ENCODE measurements at regions not wholly inside any gene's neighbourhood (a gene's known extent, or its start where the extent isn't known, plus 50 kb on each side); places are given as distances from the start of the nearest gene placed in this dataset.
"Not testable (repeated sequence)": the region's sequence is repeated elsewhere in the genome, so short reads cannot be mapped to it uniquely, and the experiment has no call there.

GRCh38 chr1:148261684-148262083, 109.6 kb upstream of the NBPF11 start:
- not testable (repeated sequence) for H3K36me3 Mint-ChIP-seq (ENCODE audit: low read depth); H3K27ac Mint-ChIP-seq; H3K9me3 Mint-ChIP-seq; H3K27me3 Mint-ChIP-seq; H3K4me3 Mint-ChIP-seq; DNase-seq
- peaks cover 23% of the 10 kb centered on the region for H3K4me1 Mint-ChIP-seq (ENCODE audit: low read depth)

DNA sequence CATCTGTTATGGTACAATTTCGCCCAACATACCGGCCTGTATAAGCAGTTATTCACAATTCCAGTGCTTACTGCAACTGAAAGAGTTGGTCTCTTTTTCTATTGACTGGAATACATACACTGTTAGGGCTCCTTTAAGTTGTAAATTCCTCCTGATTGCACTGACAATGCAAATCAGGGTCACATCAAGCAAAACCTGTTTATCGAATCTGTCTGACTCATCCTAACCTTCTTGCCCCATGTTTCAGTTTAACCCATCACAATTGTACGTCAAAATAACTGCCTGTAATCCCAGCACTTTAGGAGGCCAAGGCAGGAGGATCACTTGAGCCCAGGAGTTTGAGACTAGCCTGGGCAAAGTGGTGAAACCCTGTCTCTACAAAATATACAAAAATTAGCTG, 105.8 kb upstream of the NBPF11 start:
- peaks cover 11% of the 10 kb centered on the region for H3K4me1 Mint-ChIP-seq (ENCODE audit: low read depth)
- H3K4me3 Mint-ChIP-seq; DNase-seq; H3K9me3 Mint-ChIP-seq; H3K27ac Mint-ChIP-seq; H3K27me3 Mint-ChIP-seq; H3K36me3 Mint-ChIP-seq (ENCODE audit: low read depth): not testable (repeated sequence)

DNA sequence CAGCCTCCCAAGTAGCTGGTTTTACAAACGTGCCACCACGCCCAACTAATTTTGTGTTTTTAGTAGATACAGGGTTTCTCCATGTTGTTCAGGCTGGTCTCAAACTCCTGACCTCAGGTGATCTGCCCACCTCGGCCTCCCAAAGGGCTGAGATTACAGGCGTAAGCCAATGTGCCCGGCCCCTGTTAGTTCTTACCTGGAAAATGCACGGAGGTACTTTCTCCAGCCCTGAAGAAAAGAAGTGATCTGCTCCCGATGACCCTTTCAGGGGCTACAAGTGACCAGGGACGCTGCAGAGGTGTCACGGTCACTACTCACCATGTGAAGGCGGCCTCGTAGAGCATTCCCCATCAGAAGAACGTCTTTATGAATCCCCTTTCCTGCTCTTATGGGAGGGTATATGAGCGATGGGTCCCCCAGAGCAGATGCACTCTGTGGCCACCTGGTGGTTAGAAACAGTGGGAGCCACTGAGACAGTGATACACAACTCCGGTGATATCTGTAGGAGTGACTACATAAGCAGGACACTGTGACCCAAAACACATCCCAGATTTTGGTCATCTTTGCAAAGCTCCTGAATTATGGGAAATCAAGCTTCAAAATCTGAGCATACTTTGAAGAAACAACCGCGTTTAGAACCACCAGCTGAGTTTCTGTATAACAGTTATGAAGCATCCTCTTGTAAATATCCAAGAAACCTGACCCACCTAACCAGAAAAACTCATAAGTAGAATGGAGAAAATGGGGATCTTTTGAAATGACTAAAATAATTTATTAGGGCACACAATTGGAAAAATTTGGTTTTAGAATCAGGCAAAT, 102.7 kb upstream of the NBPF11 start:
- not testable (repeated sequence) for H3K4me1 Mint-ChIP-seq (ENCODE audit: low read depth); H3K36me3 Mint-ChIP-seq (ENCODE audit: low read depth); H3K27ac Mint-ChIP-seq; H3K9me3 Mint-ChIP-seq; H3K27me3 Mint-ChIP-seq; H3K4me3 Mint-ChIP-seq
- DNase-seq, result peak; percentile 46

DNA sequence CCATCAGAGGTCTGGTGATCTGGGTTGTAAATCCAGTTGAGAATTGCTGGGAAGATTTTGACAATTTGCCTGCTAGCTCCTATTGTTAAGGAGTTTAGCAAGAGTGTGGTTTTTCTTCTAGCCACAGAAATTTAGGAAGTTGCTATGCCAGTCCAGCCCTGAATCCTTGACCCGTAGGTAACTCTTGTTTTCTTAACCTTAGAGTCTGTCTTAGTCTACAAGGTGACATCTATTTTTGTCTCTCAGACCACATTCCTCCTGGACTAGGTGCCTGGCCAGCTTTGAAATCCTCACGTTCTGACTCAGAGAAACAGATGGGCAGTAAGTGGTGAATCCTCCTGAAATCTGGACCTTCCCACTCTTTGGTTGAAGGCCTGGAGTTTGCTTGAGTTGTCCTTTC, 101.7 kb upstream of the NBPF11 start:
- not testable (repeated sequence) for H3K36me3 Mint-ChIP-seq (ENCODE audit: low read depth); H3K4me3 Mint-ChIP-seq; H3K27me3 Mint-ChIP-seq; H3K9me3 Mint-ChIP-seq; DNase-seq; H3K27ac Mint-ChIP-seq; H3K4me1 Mint-ChIP-seq (ENCODE audit: low read depth)

- H3K27me3 Mint-ChIP-seq; H3K4me3 Mint-ChIP-seq; H3K36me3 Mint-ChIP-seq (ENCODE audit: low read depth); H3K27ac Mint-ChIP-seq; DNase-seq; H3K9me3 Mint-ChIP-seq; H3K4me1 Mint-ChIP-seq (ENCODE audit: low read depth): not testable (repeated sequence)
These were observed 96.7 kb upstream of the NBPF11 start for GRCh38 chr1:148248798-148249197.

GRCh38 chr1:148246258-148246861, 94.3 kb upstream of the NBPF11 start:
- not testable (repeated sequence) for DNase-seq; H3K27me3 Mint-ChIP-seq; H3K27ac Mint-ChIP-seq; H3K4me3 Mint-ChIP-seq; H3K36me3 Mint-ChIP-seq (ENCODE audit: low read depth); H3K9me3 Mint-ChIP-seq; H3K4me1 Mint-ChIP-seq (ENCODE audit: low read depth)

DNA sequence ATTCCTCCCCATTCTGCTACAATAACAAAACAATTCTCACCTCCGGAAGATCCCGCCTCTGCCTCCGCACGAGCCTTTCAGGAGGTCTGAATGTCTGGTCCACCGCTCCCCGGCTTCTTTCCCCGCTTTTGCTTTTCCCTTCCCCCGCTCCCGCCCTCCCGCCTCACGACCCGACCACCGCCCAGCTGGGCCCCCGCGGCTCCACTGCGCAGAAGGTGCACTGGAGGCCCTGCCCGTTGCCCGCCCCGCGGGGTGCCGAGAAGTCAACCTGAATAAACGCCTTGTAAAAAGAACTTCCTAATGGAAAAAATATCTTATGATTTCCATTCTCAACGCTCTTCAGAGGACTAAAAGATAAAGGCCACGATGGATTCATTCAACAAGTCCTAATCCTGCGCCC, 93.8 kb upstream of the NBPF11 start:
- not testable (repeated sequence) for H3K27ac Mint-ChIP-seq; DNase-seq; H3K4me1 Mint-ChIP-seq (ENCODE audit: low read depth); H3K4me3 Mint-ChIP-seq; H3K27me3 Mint-ChIP-seq; H3K36me3 Mint-ChIP-seq (ENCODE audit: low read depth); H3K9me3 Mint-ChIP-seq

DNA sequence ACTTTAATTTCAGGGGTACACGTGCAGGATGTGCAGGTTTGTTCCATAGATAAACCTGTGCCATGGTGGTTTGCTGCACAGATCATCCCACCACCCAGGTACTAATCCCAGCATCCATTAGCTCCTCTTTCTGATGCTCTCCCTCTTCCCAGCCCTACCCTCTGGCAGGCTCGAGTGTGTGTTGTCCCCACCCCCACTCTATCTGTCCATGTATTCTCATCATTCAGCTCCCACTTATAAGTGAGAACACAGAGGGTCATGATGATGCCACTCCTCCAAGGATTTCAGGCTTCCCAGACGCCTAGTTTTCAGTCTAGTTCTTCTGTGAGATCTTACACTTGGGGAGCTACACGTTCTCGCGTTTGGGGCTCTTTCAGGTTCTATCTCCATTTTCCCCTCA, 93.4 kb upstream of the NBPF11 start:
- not testable (repeated sequence) for H3K36me3 Mint-ChIP-seq (ENCODE audit: low read depth); H3K9me3 Mint-ChIP-seq; H3K4me1 Mint-ChIP-seq (ENCODE audit: low read depth); H3K27me3 Mint-ChIP-seq; H3K27ac Mint-ChIP-seq; DNase-seq; H3K4me3 Mint-ChIP-seq

GRCh38 chr1:148233250-148233649, 81.2 kb upstream of the NBPF11 start:
- not testable (repeated sequence) for H3K4me1 Mint-ChIP-seq (ENCODE audit: low read depth); H3K36me3 Mint-ChIP-seq (ENCODE audit: low read depth); H3K9me3 Mint-ChIP-seq; H3K4me3 Mint-ChIP-seq; DNase-seq; H3K27me3 Mint-ChIP-seq; H3K27ac Mint-ChIP-seq

DNA sequence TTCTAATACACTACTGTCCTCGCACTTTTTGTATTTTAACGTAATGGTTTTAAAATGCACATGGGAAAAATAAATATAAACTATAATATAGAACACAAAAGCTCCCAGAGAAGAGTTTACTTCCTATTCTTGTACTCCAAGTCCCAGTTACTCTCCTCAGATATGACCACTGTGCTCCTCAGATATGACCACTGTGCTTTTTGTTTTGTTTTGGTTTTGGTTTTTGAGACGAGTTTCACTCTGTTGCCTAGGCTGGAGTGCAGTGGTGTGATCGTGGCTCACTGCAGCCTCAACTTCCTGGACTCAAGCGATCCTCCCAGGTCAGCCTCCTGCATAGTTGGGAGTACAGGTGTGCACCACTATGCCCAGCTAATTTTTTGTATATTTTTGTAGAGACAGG, 76.8 kb upstream of the NBPF11 start:
- not testable (repeated sequence) for DNase-seq; H3K4me3 Mint-ChIP-seq; H3K36me3 Mint-ChIP-seq (ENCODE audit: low read depth); H3K27ac Mint-ChIP-seq; H3K9me3 Mint-ChIP-seq; H3K4me1 Mint-ChIP-seq (ENCODE audit: low read depth); H3K27me3 Mint-ChIP-seq

DNA sequence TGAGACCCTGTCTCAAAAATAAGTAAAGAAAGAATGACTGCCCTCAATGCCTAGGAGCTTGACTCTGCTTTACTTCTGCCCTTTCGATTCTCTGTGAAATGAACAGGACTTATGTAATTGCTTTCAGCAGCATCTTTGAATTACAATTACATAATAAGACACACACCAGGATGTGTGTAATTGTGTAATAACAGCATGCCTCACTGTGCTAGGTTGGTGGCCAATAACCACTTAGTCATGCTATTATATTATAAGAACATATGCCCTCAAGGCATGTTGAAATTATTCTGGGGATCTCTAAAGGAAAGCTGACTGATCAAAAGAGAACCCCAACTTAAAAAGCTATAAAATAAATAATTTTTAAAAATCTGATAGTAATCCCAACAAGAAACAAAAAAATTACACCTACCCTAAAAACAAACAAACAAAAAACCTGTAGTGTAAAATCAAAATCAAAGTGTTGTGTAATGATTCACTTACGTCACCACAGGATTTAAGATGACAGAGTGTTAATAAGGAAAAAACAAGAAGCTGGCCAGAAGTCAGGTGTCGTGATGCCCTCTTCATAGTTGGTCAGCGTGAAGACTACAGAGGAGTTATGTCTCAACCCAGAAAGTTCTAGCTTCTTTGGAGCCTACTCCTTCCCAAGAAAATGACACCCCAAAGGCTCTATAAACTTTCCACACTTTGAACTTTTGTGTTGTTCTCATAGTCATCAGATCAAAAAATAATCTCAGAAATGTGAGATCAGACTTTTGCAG, 70.5 kb upstream of the NBPF11 start:
- not testable (repeated sequence) for H3K27me3 Mint-ChIP-seq; H3K27ac Mint-ChIP-seq; H3K4me1 Mint-ChIP-seq (ENCODE audit: low read depth); DNase-seq; H3K4me3 Mint-ChIP-seq; H3K36me3 Mint-ChIP-seq (ENCODE audit: low read depth); H3K9me3 Mint-ChIP-seq

DNA sequence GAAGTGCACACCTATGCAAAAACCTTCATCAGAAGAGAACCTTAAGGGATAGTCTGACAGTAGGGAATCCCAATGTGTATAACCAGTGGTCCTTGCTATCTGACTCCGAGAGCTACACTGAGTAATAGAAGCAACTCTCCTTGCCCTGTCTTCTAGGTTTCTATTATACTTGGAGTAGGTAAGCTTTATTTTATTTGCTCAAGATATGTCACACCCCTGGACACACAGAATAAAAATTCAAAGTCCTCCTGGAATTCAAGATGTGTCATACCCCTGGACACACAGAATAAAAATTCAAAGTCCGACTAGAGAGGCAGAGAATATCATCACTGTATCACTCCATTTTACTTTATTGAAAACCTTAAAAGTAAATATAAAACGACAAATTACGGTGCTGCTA, 69.5 kb upstream of the NBPF11 start:
- H3K36me3 Mint-ChIP-seq (ENCODE audit: low read depth); H3K4me1 Mint-ChIP-seq (ENCODE audit: low read depth); H3K27ac Mint-ChIP-seq; H3K9me3 Mint-ChIP-seq; H3K4me3 Mint-ChIP-seq; DNase-seq; H3K27me3 Mint-ChIP-seq: not testable (repeated sequence)

GRCh38 chr1:148219229-148219628, 67.1 kb upstream of the NBPF11 start:
- H3K4me3 Mint-ChIP-seq; H3K9me3 Mint-ChIP-seq; H3K27me3 Mint-ChIP-seq; H3K27ac Mint-ChIP-seq; H3K4me1 Mint-ChIP-seq (ENCODE audit: low read depth); DNase-seq; H3K36me3 Mint-ChIP-seq (ENCODE audit: low read depth): not testable (repeated sequence)

GRCh38 chr1:148211191-148211590, 59.1 kb upstream of the NBPF11 start:
- not testable (repeated sequence) for H3K9me3 Mint-ChIP-seq; H3K27me3 Mint-ChIP-seq; H3K4me3 Mint-ChIP-seq; DNase-seq; H3K27ac Mint-ChIP-seq; H3K36me3 Mint-ChIP-seq (ENCODE audit: low read depth); H3K4me1 Mint-ChIP-seq (ENCODE audit: low read depth)

DNA sequence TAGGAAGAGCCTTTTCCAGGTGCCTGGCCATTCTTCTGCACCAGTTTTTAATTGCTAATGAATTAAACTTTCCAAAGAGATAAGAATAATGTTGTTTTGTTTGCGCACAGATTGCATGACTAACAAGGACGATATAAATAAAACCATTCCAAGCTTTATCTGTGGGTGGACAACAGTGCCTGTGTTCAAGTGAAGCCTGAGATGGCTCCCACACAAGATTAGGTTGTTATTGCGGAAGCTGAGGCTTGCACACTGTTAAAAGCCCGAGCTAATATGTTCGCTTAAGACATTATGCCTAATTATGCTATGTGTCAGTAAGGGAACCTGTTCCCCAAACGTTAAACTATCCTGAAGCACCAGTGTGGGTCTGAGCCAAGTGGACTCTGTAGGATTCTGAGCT, 58.5 kb upstream of the NBPF11 start:
- not testable (repeated sequence) for H3K9me3 Mint-ChIP-seq; H3K36me3 Mint-ChIP-seq (ENCODE audit: low read depth); H3K27ac Mint-ChIP-seq; H3K27me3 Mint-ChIP-seq; H3K4me1 Mint-ChIP-seq (ENCODE audit: low read depth); DNase-seq; H3K4me3 Mint-ChIP-seq
